Epithelial cell of proximal tubule (primary cell): ENCODE measurements at regions not wholly inside any gene's neighbourhood (a gene's known extent, or its start where the extent isn't known, plus 50 kb on each side); places are given as distances from the start of the nearest gene placed in this dataset.

ENCODE experiments used
- DNase-seq: peaks from one replicate; pipeline ENCODE4 v3.0.0-alpha.2; 2011; ENCODE audit warnings: low read depth
- H3K4me3 ChIP-seq: 2 replicates; pipeline ENCODE4 v1.5.1; 2011; ENCODE audit warnings: low read depth, mild to moderate bottlenecking, low read length
- CTCF ChIP-seq: conservative IDR thresholded peaks from 2 replicates; pipeline ENCODE4 v1.5.1; 2012; ENCODE audit warnings: low read depth, mild to moderate bottlenecking, low read length

- TF ChIP-seq CTCF, result no peak
- DNase-seq, result no peak
These were observed 59.9 kb downstream of the HTR1B start for GRCh38 chr6:77403424-77403823.

GRCh38 chr6:77401231-77401630 lies 62.1 kb downstream of the HTR1B start:
- no peak for DNase-seq
- TF ChIP-seq CTCF, result no peak
- H3K4me3 ChIP-seq, result no peak overlapping the region

More at GRCh38 chr6:77403424-77403823, 59.9 kb downstream of the HTR1B start:
- no peak overlapping the region for H3K4me3 ChIP-seq

- no peak for TF ChIP-seq CTCF
- DNase-seq, result no peak
- no peak overlapping the region for H3K4me3 ChIP-seq
These were observed 65.7 kb downstream of the HTR1B start for GRCh38 chr6:77397561-77397960.

GRCh38 chr6:77389402-77389801 lies 73.9 kb downstream of the HTR1B start:
- H3K4me3 ChIP-seq, result no peak overlapping the region
- no peak for DNase-seq
- no peak for TF ChIP-seq CTCF

DNA sequence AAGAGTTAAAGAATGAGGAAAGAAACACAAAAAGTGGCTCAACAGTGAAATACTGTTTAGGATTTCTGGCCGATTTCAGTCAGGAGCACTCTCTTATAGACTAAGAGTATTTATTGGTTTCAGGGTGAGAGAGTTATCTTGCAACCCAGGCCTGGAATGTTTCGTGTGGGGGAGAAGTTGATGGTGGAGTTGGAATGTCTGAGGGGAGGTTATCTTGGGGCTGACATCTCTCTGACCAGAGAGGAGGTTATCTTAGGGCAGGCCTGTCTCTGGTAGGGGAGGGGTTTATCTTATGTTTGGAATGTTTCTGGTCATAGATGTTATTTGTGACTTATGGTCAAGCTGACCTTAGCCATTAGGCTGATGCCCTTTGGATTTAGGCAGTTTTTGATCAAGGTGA lies 80.3 kb downstream of the HTR1B start:
- TF ChIP-seq CTCF, result no peak
- no peak for DNase-seq
- no peak overlapping the region for H3K4me3 ChIP-seq

DNA sequence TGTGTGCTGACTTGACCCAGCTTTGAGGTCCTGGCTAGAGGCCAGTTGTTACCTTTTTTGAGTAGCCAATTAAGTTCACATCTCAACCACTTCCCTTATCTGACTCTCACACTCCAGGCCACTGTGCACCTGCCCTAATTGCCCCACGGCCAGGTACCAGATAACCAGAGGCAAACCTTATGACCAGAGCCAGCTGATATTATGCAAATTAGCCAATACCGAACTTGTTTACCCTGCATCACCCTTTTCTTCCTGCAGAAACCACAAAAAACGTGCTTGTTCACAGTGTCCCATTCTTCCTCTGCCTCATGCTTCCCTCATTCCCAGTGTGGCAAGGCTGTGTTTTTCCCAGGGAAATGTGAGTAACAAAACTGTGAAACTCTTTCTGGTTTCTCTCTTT lies 89.3 kb downstream of the HTR1B start:
- no peak overlapping the region for H3K4me3 ChIP-seq
- no peak for TF ChIP-seq CTCF
- DNase-seq, result no peak

GRCh38 chr6:77371748-77372147 lies 91.5 kb downstream of the HTR1B start:
- H3K4me3 ChIP-seq, result no peak overlapping the region
- no peak for DNase-seq
- TF ChIP-seq CTCF, result no peak
